IgD-negative memory B cell (primary cell): ENCODE measurements at regions not wholly inside any gene's neighbourhood (a gene's known extent, or its start where the extent isn't known, plus 50 kb on each side); places are given as distances from the start of the nearest gene placed in this dataset.

ENCODE experiments used
- H3K27ac Mint-ChIP-seq, 3 donors: one replicate each; pipeline ENCODE4 v1.8.0; 2020 to 2022; ENCODE audit warnings: mild to moderate bottlenecking in 3 of 3, mixed read lengths in 3 of 3, moderate library complexity in 1 of 3
- H3K27me3 Mint-ChIP-seq: one replicate; pipeline ENCODE4 v1.8.0; 2021; ENCODE audit warnings: mixed read lengths
- H3K36me3 Mint-ChIP-seq: one replicate; pipeline ENCODE4 v1.8.0; 2020; ENCODE audit warnings: mild to moderate bottlenecking, mixed read lengths
- H3K4me1 Mint-ChIP-seq, 3 donors: one replicate each; pipeline ENCODE4 v1.8.0; 2020 to 2022; ENCODE audit warnings: mixed read lengths in 3 of 3, mild to moderate bottlenecking in 1 of 3
- H3K4me3 Mint-ChIP-seq, 4 donors: one replicate each; pipeline ENCODE4 v1.8.0; 2020 to 2022; ENCODE audit warnings: mild to moderate bottlenecking in 4 of 4, mixed read lengths in 4 of 4, moderate library complexity in 3 of 4
- H3K9me3 Mint-ChIP-seq, 3 donors: one replicate each; pipeline ENCODE4 v1.8.0; 2020 to 2021; ENCODE audit warnings: mixed read lengths in 3 of 3, mild to moderate bottlenecking in 1 of 3

- H3K4me3 Mint-ChIP-seq = no peak overlapping the region
- peaks cover 0 to 2% (median 2%) of the 10 kb centered on the region in 3 donors for H3K9me3 Mint-ChIP-seq
- no peak overlapping the region for H3K27ac Mint-ChIP-seq
- no peaks in the 10 kb centered on the region for H3K36me3 Mint-ChIP-seq
- no peaks in the 10 kb centered on the region for H3K27me3 Mint-ChIP-seq
- H3K4me1 Mint-ChIP-seq = no peaks in the 10 kb centered on the region
Measured at GRCh38 chr5:129363991-129364390, 96.1 kb upstream of the ADAMTS19 start.

GRCh38 chr5:129367883-129368282 is 92.2 kb upstream of the ADAMTS19 start:
- H3K4me3 Mint-ChIP-seq = peak overlapping the region in 1 of 4 donors; percentile 9
- H3K36me3 Mint-ChIP-seq = no peaks in the 10 kb centered on the region
- H3K27me3 Mint-ChIP-seq = no peaks in the 10 kb centered on the region
- peaks cover 0 to 2% (median 2%) of the 10 kb centered on the region in 3 donors for H3K9me3 Mint-ChIP-seq
- peak overlapping the region in 1 of 3 donors; percentile 31 for H3K27ac Mint-ChIP-seq
- no peaks in the 10 kb centered on the region for H3K4me1 Mint-ChIP-seq

DNA sequence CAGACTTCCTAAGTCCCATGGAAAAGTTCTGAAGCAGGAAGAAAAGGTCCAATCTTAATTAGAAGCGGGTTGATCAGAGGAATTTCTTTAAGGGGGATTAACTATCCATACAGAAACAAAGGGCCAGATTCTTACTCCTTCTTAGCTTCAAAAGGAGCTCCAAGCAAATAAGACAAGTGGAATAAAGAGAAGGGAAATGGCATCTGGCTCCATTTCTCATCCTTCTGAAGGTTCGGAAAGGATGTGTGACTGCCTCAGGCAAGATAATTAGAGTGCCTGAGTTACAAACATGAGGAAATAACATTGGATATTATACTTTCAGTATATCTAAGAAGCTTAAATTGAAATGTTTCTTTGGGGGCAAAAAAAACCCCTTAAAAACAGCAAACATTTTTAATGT is 88.1 kb upstream of the ADAMTS19 start:
- Mint-ChIP-seq H3K4me1 (no peaks in the 10 kb centered on the region), H3K27me3 (no peaks in the 10 kb centered on the region), H3K4me3 (no peak overlapping the region), H3K9me3 (peaks cover 0 to 2% (median 0%) of the 10 kb centered on the region in 3 donors), H3K27ac (no peak overlapping the region), H3K36me3 (no peaks in the 10 kb centered on the region)

- Mint-ChIP-seq H3K27ac (no peak overlapping the region), H3K27me3 (no peaks in the 10 kb centered on the region), H3K9me3 (no peaks in the 10 kb centered on the region), H3K4me3 (no peak overlapping the region), H3K4me1 (no peaks in the 10 kb centered on the region), H3K36me3 (no peaks in the 10 kb centered on the region)
Measured at GRCh38 chr5:129377504-129377903, 82.6 kb upstream of the ADAMTS19 start.

- Mint-ChIP-seq H3K9me3 (no peaks in the 10 kb centered on the region), H3K27ac (no peak overlapping the region), H3K4me3 (no peak overlapping the region), H3K4me1 (no peaks in the 10 kb centered on the region), H3K27me3 (no peaks in the 10 kb centered on the region), H3K36me3 (no peaks in the 10 kb centered on the region)
Measured at GRCh38 chr5:129378961-129379360, 81.1 kb upstream of the ADAMTS19 start.

DNA sequence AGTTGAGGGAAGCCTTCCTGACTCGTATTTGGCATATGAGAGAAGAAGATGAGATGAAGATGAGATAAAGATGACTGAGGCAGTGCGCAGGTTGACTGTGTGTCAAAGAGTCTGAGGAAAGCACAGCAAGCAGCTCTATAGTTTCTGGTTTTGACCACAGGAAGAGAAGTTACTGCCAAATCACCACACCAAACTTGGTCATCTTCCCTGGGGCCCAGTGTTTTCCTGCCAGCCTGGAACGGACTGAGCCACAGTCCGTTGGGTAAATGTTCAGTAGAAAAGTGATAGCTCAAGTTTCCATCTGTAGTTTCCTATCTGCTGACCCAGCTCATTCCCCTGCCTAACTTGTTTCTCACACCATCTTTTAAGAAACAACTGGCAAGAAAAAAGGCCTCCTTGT is 80.7 kb upstream of the ADAMTS19 start:
- Mint-ChIP-seq H3K4me1 (no peaks in the 10 kb centered on the region), H3K9me3 (no peaks in the 10 kb centered on the region), H3K27me3 (no peaks in the 10 kb centered on the region), H3K4me3 (no peak overlapping the region), H3K36me3 (no peaks in the 10 kb centered on the region), H3K27ac (no peak overlapping the region)

GRCh38 chr5:129382921-129383672 is 77.0 kb upstream of the ADAMTS19 start:
- H3K27ac Mint-ChIP-seq = no peak overlapping the region
- no peaks in the 10 kb centered on the region for H3K27me3 Mint-ChIP-seq
- H3K4me3 Mint-ChIP-seq = no peak overlapping the region
- H3K4me1 Mint-ChIP-seq = peaks cover 0 to 1% (median 0%) of the 10 kb centered on the region in 3 donors
- no peaks in the 10 kb centered on the region for H3K9me3 Mint-ChIP-seq
- H3K36me3 Mint-ChIP-seq = no peaks in the 10 kb centered on the region

- Mint-ChIP-seq H3K4me1 (peaks cover 0 to 1% (median 0%) of the 10 kb centered on the region in 3 donors), H3K27me3 (no peaks in the 10 kb centered on the region), H3K36me3 (no peaks in the 10 kb centered on the region), H3K27ac (no peak overlapping the region), H3K9me3 (no peaks in the 10 kb centered on the region), H3K4me3 (no peak overlapping the region)
Measured at GRCh38 chr5:129384193-129384592, 75.9 kb upstream of the ADAMTS19 start.

- no peak overlapping the region for H3K27ac Mint-ChIP-seq
- no peaks in the 10 kb centered on the region for H3K9me3 Mint-ChIP-seq
- no peaks in the 10 kb centered on the region for H3K27me3 Mint-ChIP-seq
- no peak overlapping the region for H3K4me3 Mint-ChIP-seq
- H3K36me3 Mint-ChIP-seq = no peaks in the 10 kb centered on the region
- H3K4me1 Mint-ChIP-seq = peaks cover 0 to 1% (median 0%) of the 10 kb centered on the region in 3 donors
Measured at GRCh38 chr5:129384736-129385135, 75.4 kb upstream of the ADAMTS19 start.

DNA sequence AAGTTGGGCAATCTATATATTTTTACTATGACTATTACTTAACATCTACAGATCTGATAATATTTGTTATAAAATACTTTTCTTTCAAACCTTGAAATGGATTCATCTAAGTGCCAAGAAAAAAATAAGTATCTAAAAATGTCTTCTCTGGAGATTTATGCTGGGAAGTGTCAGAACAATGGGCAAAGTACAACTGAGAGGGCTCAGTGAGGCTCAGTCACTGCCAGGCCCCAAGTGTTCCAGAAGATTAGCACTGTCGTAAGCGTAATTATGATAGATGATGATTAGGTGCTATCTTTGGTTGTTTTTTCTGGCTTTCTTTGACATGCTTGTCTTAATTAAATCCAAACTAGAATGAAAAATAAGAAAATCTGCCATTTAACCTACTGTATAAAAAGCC is 72.2 kb upstream of the ADAMTS19 start:
- Mint-ChIP-seq H3K4me3 (no peak overlapping the region), H3K36me3 (no peaks in the 10 kb centered on the region), H3K27me3 (no peaks in the 10 kb centered on the region), H3K4me1 (peaks cover 0 to 1% (median 0%) of the 10 kb centered on the region in 3 donors), H3K9me3 (no peaks in the 10 kb centered on the region), H3K27ac (no peak overlapping the region)

- no peak overlapping the region for H3K27ac Mint-ChIP-seq
- peaks cover 3 to 14% (median 3%) of the 10 kb centered on the region in 3 donors for H3K9me3 Mint-ChIP-seq
- H3K4me3 Mint-ChIP-seq = no peak overlapping the region
- H3K27me3 Mint-ChIP-seq = no peaks in the 10 kb centered on the region
- no peaks in the 10 kb centered on the region for H3K4me1 Mint-ChIP-seq
- no peaks in the 10 kb centered on the region for H3K36me3 Mint-ChIP-seq
Measured at GRCh38 chr5:129392681-129393080, 67.4 kb upstream of the ADAMTS19 start.

- no peak overlapping the region for H3K27ac Mint-ChIP-seq
- H3K4me3 Mint-ChIP-seq = no peak overlapping the region
- peaks cover 3 to 17% (median 3%) of the 10 kb centered on the region in 3 donors for H3K9me3 Mint-ChIP-seq
Measured at GRCh38 chr5:129395247-129395646, 64.9 kb upstream of the ADAMTS19 start.

GRCh38 chr5:129398026-129398678 is 61.9 kb upstream of the ADAMTS19 start:
- no peaks in the 10 kb centered on the region for H3K4me1 Mint-ChIP-seq
- H3K4me3 Mint-ChIP-seq = no peak overlapping the region
- no peak overlapping the region for H3K27ac Mint-ChIP-seq
- H3K27me3 Mint-ChIP-seq = no peaks in the 10 kb centered on the region
- peaks cover 3 to 17% (median 3%) of the 10 kb centered on the region in 3 donors for H3K9me3 Mint-ChIP-seq
- no peaks in the 10 kb centered on the region for H3K36me3 Mint-ChIP-seq

More at GRCh38 chr5:129395247-129395646, 64.9 kb upstream of the ADAMTS19 start:
- no peaks in the 10 kb centered on the region for H3K4me1 Mint-ChIP-seq
- no peaks in the 10 kb centered on the region for H3K36me3 Mint-ChIP-seq
- H3K27me3 Mint-ChIP-seq = no peaks in the 10 kb centered on the region

GRCh38 chr5:129399069-129399468 is 61.0 kb upstream of the ADAMTS19 start:
- H3K27ac Mint-ChIP-seq = no peak overlapping the region
- H3K9me3 Mint-ChIP-seq = peaks cover 3 to 17% (median 3%) of the 10 kb centered on the region in 3 donors
- H3K4me1 Mint-ChIP-seq = no peaks in the 10 kb centered on the region
- H3K27me3 Mint-ChIP-seq = no peaks in the 10 kb centered on the region
- no peaks in the 10 kb centered on the region for H3K36me3 Mint-ChIP-seq
- no peak overlapping the region for H3K4me3 Mint-ChIP-seq

DNA sequence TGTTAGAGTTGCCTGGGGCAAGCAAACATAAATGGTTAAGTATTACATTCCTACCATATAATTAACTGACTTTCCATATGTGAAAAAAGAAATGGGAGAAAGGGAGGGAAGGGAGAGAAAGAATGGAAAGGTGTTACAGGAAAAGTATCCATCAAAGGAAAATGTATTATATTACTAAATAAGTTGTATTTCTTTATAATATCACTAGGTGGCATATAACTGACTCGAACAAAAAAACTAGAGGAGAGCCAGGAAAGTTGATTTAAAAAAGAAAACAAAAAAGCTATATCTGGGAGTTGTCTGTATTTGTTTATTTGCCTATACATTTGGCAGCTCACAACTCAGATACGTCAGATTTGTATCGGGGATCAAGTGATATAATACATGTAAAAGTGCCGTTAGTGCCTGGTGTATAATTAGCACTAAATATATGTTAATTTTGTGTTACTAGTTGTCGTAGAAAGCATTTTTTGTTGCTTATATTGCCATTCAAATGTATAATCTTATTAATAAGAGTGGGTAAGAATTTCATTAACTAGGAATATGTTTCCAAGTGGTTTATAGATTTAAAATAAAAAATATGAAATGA is 59.6 kb upstream of the ADAMTS19 start:
- Mint-ChIP-seq H3K27me3 (no peaks in the 10 kb centered on the region), H3K9me3 (peaks cover 3 to 17% (median 3%) of the 10 kb centered on the region in 3 donors), H3K4me1 (no peaks in the 10 kb centered on the region)

More for the DNA sequence above, 59.6 kb upstream of the ADAMTS19 start:
- Mint-ChIP-seq H3K27ac (no peak overlapping the region), H3K36me3 (no peaks in the 10 kb centered on the region), H3K4me3 (no peak overlapping the region)
